HG03520 (cell line): ENCODE measurements at regions not wholly inside any gene's neighbourhood (a gene's known extent, or its start where the extent isn't known, plus 50 kb on each side); places are given as distances from the start of the nearest gene placed in this dataset.

Experiments
- ATAC-seq: cut with Tn5 transposase; IDR thresholded peaks from one replicate; pipeline ENCODE4 v1.9.1; 2021; ENCODE audit warnings: mild to moderate bottlenecking, moderate library complexity; ENCODE audit not compliant: unreplicated experiment

DNA sequence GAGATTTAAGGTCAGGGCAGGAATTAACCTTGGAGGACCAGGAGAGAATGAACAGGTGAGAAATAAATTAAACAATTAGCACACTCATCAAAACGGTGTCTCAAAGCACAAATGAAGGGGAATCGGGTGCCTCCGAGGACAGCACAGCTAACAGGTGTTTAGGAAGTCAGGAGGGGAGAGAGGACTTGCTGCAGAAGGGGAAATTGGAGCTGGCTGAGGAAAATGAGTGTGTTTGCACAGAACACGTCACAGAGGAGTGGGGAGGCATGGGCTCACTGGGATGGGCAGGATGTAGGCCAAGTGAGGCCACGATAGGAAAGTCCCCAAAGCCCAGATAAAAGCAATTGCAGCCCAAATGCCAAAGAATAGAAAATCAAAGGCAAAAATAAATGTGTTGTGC, 121.7 kb downstream of the ZNF664 start:
- no peak for ATAC-seq

DNA sequence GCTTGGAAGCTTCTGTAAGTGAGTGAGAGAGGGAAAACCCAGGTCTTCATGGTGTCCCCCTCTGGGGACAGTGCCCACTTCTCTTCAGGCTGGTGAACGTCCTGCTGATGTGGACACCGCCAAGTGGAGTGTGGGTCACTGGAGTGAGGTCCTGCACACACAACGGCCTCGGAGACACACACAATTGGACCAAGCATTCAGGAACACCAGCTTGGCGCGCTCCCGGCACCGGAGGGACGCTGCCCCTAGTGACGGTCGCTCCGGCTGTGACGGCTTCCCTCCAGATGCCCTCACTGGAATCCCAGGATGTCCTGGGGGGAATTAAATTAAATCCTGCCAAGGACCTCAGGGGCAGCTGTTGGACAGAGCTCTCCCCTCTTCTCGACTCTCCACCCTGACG, 123.1 kb downstream of the ZNF664 start:
- ATAC-seq, result no peak

DNA sequence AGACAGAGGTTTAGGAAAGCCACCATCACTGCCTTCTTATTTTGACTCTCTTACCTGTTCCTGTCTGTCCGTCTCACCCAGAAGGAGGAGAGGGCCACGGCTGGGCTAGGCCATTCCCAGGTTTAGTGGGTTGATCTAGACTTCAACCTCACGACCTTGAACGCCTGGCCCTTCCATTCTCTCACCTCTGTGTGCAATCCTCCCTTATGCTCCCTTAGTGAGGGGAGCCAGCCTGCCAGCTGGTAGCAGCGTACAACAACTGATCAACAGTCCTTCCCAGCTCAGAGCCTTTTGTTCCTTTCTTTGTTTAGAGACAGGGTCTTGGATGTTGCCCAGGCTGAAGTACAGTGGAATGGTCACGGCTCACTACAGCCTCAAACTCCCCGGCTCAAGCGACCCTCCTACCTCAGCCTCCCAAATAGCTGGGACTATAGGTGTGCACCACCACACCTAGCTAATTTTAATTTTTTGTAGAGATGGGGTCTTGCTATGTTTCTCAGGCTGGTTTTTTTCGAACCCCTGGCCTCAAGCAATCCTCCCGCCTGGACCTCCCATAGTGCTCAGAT, 123.9 kb downstream of the ZNF664 start:
- no peak for ATAC-seq

DNA sequence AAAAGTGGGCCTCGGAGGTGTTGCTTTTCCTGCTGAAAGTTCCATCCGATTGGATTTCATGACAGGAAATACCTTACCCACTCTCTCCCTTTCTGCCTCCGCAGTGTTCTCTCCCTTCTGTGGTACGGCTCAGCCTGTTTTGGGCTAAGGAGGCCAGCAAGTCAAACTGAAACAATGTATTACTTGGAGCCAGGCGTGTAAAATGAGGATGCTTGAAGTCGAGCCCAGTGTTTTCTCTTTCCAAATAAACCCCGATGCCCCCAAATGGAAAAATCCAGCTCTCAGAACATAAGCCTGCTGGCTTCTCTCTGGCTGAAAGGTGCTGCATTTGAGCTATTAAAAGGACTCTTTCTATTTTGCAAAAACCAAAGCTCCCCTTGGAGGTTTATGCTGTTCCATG, 124.7 kb downstream of the ZNF664 start:
- no peak for ATAC-seq

DNA sequence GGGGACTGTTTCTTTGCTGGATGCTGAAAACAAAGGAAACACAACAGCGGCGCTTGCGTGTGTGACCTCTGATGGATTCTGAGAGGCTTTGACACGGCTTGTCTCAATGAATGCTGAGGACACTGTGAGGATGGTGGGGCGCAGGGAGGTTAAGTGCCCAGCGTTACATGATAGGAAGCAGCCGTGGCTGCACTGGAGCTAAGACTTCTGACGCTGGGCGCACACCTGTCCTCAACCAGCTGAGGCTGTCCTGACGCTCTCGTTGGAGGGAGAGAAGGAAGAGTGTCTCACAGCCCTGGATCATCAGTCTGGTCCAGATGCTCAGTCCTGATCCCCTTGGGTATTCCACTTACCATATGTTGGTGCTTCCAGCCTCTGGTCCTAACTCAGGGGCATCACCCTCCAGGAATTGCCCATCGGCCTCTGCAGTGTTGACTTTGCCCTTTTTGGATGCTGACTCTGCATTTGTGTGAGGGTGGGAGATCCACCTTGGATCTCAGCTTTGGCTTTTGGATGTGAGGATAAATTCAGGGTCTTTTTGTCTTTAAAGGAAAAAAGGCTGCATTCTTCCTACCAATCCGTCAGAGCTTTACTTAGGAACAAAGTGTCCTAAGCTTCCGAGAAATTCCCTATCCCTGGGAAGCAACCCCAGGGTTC, 125.2 kb downstream of the ZNF664 start:
- no peak for ATAC-seq

DNA sequence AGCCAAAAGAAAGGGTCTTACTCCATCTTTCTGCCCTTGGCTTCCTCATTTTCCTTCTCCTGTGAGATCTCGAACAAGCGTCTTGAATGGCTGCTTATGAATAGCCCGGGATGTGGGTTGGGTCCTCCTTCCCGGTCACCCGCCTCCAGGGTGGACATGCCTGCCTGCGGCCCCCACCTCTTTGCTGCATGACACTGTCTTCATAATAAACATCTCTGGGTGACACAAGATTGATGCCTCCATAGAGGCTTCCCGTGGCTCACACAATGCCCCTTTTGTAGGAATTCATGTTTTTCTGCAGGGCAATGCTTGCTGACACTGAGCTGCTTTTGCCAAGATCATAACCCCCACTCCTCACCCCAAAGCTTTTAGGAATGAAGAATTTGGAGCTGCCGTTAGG, 125.9 kb downstream of the ZNF664 start:
- no peak for ATAC-seq

DNA sequence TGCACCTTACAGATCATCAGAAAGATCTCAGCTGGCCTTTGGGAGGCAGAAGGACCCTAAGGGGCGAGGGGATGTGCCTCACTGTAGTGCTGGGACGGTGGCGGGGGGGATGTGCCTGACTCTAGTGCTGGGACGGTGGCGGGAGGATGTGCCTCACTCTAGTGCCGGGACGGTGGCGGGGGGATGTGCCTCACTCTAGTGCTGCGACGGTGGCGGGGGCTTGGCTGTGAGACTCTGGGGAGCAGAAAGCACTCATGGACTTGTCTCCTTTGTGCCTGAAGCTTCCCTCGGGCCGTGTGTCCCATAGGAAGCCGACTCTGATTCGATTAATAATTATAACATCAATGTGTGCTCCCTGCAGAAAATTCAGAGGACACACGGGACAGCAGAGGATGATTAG, 126.6 kb downstream of the ZNF664 start:
- ATAC-seq, result no peak

DNA sequence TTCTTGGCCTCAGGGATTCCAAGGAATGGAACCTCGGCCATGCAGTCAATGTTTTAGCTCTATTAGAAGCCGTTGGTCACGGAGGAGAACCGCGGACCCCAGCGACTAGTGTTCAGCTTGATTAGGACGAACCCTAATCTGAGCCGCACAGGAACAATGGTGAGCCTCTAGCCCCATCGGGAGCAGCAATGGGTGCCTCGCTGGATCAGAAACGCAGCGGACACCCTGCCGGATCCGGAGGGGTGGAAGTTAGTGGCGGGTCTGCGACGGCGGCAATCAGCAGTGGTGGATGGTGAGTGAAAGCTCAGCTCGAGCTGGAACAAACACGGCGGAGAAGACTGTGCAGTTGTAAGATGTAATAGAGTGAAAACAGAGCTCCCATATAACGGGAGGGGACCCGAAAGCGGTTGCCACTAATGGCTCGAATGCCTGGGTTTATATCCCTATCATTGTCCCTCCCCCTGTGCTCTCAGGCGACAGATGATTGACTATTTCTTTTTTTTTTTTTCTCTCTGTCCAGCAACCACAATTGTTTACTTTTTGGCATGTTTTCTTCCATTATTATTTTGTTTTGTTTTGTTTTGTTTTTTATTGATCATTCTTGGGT, 127.7 kb downstream of the ZNF664 start:
- no peak for ATAC-seq

DNA sequence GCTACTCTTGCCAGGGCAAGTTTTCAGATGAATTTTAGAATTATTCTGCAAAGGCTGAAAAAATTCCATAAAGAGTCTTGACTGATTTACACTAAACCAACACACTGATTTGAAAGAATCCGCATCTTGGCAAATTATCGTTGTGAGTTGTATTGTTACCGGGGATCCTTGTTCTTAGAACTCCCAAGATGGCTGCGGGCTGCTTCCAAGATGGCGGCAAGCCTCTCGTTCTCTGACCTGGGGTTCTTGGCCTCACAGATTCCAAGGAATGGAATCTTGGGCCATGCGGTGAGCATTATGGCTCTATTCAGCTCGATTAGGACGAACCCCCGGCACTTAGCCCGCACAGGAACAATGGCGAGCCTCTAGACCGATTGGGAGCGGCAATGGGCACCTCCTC, 132.5 kb downstream of the ZNF664 start:
- no peak for ATAC-seq

DNA sequence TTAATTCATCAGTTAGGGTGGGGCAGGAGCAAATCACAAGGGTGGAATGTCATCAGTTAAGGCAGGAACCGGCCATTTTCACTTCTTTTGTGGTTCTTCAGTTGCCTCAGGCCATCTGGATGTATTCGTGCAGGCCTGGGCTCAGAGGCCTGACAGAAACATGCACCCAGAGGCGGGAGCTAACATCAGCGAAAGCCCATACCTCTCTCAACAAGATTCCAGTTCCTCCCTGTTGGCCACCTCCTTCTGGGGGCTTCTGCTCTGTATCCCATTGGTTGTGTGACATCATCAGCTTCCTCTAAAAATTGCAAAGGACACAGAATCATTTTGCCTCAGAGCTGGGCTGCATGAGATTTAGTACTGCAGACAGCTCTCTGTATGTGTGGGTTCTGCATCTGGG, 134.3 kb downstream of the ZNF664 start:
- no peak for ATAC-seq

DNA sequence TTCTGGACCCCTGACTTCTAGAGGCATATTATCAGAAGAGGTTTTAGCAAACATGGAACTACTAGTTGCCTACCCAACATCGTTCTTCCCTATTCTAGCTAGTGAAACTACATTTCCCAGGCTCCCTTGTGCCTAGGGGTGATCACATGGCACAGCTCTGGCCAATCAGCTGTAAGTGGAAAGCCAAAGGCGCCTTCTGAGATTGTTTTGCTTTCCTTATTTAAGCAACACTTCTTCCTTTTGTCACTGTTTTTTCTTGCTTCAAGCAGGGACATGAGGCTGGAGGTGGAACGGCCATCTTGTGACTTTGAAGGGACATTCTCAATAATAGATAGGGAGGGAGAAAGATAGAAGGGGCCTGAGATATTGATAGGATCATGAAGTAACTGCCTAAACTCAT, 136.7 kb downstream of the ZNF664 start:
- ATAC-seq, result no peak

DNA sequence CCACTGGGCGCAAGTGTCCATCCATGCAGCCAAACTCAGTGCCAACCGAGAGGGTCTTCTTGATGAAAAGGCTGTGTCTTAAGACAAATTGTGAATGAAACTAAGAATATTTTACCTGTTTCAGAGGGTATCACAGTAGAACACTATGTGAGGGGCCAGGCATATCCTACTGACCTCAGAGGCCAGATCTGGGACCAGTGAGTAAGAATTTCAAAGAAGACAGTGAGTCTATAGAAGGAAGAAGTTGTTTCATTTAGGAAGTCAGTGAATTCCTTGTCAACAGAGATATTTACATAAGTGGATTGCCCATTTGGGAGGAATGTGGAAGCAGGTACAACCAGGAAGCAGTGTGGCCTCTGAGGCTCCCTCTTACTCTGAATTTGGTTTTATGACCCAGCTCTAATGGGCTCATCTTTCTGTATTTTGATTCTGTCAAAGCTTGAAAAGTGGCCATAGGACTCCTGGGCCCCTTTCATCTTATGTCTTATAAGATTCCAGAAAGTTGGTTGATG, 137.4 kb downstream of the ZNF664 start:
- ATAC-seq, result no peak

DNA sequence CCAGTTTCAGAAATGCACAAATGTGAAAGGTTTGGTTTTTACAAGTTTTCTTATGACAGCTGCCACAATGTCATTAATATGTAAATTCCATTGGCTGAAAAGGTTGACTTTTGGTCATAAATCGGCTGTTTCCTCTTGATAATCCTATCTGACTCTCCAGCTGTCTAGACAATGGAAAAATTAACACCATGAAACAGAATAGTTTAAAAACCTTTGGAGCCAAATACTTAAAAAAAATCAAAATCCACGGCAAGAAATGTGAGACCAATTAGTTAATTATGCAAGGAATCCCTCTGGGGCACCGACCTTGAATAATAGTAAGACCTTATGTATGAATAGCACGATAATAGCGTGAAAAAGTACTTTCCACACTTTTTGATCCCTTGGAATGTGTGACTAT, 138.0 kb downstream of the ZNF664 start:
- ATAC-seq, result no peak

DNA sequence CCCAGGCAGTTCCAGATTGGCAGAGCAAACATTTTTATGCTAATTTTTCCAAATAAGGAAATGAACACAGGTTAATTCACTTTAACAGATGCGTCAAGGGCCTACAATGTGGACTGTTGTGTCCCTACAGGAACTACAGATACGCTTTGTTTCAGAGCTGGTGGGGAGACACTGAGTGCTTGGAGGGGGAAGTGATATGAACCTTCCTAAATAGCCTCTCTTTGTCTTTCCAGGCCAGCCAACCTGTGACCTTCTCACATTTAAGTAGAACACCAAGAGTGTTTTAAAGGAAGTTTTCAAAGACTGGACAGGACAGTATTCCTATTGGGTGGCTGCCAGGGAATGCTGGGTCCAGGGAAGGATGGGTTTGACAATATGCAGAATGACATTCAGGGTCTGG, 141.3 kb downstream of the ZNF664 start:
- ATAC-seq, result no peak

DNA sequence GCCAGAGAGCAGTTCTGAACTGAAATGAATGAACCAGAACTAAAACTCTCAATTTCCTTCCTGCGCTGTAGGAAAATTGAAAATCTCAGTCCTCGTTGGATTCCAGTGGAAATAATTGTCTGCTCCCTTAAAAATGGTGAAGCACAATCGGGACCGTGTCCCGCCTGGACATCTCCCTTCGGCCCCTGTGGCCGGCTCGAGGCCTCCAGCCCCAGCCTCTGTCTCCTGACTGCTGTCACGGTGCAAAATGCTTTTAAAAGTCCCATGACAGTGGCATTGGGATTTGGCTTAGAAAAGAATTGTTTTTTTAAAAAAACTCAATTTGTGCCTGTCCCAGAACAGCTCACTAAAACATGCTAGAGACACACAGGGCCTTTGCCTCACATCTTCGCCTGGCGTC, 142.5 kb downstream of the ZNF664 start:
- ATAC-seq, result no peak

DNA sequence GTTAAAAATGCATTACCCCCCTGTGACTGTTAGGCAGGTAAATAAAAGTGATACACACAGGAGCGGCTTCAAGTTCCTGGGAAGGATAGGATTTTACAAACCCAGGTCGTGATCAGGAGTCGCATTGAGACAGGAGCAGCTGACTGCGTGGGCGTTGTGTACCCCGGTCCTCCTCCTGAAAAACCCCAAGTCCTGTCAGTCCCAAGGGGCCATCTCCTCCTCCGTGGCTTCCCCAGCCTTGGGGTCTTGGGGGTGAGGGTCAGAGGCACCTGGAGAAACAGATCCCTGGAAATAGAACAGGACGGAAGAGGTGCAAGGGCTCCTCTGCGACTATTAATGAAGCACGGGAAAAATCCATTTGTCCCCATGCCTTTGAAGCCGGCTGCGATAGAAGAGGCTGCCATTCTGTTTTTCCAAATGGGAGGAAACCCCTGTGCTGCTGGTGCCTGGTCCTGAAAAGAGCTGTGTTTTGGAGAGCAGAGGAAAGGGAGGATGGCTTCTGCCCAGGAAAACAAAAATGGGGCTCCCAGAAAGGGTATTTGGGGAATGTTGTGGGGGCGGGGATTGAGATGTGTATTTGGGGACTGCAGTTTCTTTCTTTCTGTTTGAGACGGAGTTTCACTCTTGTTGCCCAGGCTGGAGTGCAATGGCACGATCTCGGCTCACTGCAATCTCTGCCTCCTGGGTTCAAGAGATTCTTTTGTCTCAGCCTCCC, 143.1 kb downstream of the ZNF664 start:
- ATAC-seq, result no peak

DNA sequence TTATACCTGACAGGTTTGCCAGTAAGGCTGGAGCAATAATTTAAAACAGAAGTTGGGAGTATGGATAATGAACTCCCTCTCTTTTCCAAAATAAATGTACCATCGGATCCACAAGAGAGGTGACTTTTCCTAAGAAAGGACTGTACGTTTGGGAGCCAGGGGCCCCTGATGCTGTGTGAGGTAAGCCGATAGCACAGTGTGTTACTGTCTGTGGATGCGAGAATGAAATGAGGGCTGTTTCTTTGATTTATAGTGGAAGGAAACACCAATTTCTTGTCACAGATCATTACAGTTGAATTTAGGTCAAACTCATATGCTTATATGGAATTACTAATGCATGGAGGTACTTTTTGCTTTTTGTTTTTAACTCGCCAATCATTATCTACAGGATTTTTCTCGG, 147.7 kb downstream of the ZNF664 start:
- ATAC-seq, result no peak

DNA sequence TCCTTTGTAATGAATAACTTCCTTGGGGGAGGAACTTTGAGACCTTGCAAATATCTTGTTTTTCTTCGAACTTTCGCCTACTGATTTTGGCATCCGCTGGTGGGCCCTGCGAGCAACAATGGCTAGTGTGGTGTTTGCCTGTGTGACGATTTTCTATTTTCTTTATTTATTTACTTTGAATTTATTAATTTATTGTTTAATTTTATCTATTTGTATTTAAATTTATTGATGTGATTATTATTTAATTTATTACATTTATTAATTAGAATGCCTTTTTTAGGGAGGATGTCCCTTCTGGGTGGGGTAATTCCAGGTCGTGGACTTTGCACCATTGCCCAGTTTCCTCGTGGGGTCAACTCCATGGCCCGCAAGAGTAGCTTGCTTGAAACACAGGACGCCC, 149.7 kb downstream of the ZNF664 start:
- ATAC-seq, result no peak

DNA sequence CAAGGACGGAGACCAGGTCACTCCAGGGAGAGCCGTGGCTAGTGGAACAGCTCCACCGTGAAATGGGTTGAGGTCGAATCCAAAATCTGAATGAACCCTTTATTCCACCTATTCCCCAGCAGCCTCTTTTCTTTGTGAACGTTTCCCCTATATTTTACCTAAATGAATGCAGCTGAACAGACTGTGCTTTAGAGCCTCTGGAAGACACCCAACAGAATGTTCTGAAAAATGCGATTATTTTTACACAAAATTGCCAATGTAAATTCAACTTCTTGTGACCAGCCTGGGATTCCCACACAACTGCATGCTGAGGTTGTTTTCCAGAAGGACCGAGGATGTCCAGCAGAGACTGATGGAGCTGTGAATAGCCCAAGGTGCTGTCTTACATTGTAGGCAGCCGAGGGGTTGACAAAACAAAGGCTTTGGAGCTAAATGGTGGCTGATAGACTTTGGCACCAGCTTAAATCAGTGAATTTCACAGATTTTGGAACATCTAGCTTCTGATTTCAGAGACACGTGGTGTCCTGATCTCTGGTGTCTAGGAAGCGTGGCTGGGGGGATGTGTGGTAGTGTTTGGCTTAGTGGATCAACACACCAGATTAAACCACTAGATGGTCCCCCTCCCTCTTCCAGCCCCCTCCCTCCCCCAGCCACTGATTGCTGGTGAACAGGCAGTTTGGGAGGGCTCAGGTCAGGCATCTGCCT, 150.4 kb downstream of the ZNF664 start:
- no peak for ATAC-seq

DNA sequence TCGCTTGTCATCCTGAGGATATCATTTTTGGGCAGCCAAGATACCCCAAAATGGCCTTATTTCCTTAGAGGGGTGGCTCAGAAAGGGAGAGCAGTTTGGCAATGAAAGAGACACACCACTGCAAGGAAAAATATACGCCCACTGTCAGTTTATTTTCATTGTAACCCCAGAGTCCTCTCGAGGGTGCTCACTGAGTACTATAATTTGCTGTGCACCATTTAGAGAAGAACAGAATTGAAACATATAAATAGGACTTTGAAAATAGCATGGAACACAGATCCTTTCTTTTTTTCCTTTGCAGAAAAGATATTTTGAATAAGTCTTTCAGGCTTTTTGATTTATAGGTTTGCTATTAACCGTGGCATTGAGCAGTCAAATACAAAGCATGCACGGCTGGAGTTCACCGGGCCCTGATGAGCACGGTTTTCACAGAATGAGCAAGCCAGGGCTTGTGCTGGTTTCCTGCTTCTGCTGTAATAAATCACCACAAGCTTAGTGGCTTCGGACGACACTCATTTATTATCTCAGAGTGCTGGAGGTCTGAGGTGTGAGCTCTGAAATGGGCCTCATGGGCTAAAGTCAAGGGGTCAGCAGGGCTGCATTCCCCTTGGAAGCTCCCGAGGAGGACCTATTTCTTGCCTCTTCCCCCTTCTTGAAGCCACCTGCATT, 152.3 kb downstream of the ZNF664 start:
- peak; percentile 67 for ATAC-seq
